AG04449 (cell line): ENCODE measurements at regions not wholly inside any gene's neighbourhood (a gene's known extent, or its start where the extent isn't known, plus 50 kb on each side); places are given as distances from the start of the nearest gene placed in this dataset.

Source experiments
- CTCF ChIA-PET: fragments of 350-600 bp; formaldehyde crosslinking; extraction: SDS; loops from one replicate; lab custom pipeline; 2021; ENCODE audit warnings: antibody characterized with exemption; lab: Yijun Ruan, JAX
- POLR2A ChIA-PET: fragments of 400-600, 350-600 bp; formaldehyde crosslinking; extraction: SDS; loops from one replicate; lab custom pipeline; 2020; ENCODE audit warnings: antibody characterized with exemption, inconsistent platforms; lab: Yijun Ruan, JAX
- DNase-seq: peaks from one replicate; pipeline ENCODE4 v3.0.0-alpha.2; 2010; ENCODE audit warnings: low read depth, low spot score
- H3K4me3 ChIP-seq: 2 replicates; pipeline ENCODE4 v1.5.1; 2011; ENCODE audit warnings: low read depth, mild to moderate bottlenecking, control low read depth, low read length
- CTCF ChIP-seq: IDR thresholded peaks from one replicate; pipeline ENCODE4 v1.5.1; 2011; ENCODE audit warnings: mild to moderate bottlenecking, moderate library complexity, low read length, control low read depth, inconsistent platforms; ENCODE audit not compliant: insufficient read depth; ENCODE audit errors: missing control alignments

DNA sequence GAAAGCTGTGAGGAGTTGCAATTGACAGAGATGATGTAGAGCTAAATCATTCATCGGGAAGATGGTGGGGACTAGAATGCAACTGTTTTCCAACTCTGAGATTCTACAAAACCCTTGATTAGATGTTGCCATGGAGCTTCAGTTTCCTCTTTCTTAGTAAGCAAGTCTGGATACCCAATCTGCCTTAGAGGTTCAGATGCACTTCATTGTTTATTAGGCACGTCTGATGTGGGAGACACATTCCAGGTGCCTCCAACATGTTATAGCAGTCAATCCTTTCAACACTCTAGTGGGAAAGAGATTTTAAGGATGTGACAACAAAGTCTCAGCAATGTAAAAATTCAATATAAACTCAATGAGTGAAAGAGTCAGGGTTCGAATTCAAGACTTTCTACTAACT lies 291.3 kb upstream of the PHYHIPL start:
- CTCF ChIA-PET: no interaction called here
- no peak for DNase-seq
- POLR2A ChIA-PET: no interaction called here
- no peak for TF ChIP-seq CTCF
- no peak overlapping the region for H3K4me3 ChIP-seq

- TF ChIP-seq CTCF: no peak
- CTCF ChIA-PET: no interaction called here
- no peak overlapping the region for H3K4me3 ChIP-seq
- DNase-seq: no peak
- POLR2A ChIA-PET: no interaction called here
These were observed 290.6 kb upstream of the PHYHIPL start for GRCh38 chr10:58885686-58886345.

- ChIA-PET CTCF (no interaction called here), POLR2A (no interaction called here)
- no peak overlapping the region for H3K4me3 ChIP-seq
- no peak for TF ChIP-seq CTCF
- DNase-seq: no peak
These were observed 290.0 kb upstream of the PHYHIPL start for GRCh38 chr10:58886406-58886805.

GRCh38 chr10:58887474-58887873 lies 289.0 kb upstream of the PHYHIPL start:
- POLR2A ChIA-PET: no interaction called here

GRCh38 chr10:58888957-58889356 lies 287.5 kb upstream of the PHYHIPL start:
- ChIA-PET POLR2A (no interaction called here), CTCF (no interaction called here)
- DNase-seq: no peak
- TF ChIP-seq CTCF: no peak
- H3K4me3 ChIP-seq: no peak overlapping the region

More at GRCh38 chr10:58887474-58887873, 289.0 kb upstream of the PHYHIPL start:
- no peak for DNase-seq
- no peak overlapping the region for H3K4me3 ChIP-seq
- CTCF ChIA-PET: no interaction called here
- no peak for TF ChIP-seq CTCF

DNA sequence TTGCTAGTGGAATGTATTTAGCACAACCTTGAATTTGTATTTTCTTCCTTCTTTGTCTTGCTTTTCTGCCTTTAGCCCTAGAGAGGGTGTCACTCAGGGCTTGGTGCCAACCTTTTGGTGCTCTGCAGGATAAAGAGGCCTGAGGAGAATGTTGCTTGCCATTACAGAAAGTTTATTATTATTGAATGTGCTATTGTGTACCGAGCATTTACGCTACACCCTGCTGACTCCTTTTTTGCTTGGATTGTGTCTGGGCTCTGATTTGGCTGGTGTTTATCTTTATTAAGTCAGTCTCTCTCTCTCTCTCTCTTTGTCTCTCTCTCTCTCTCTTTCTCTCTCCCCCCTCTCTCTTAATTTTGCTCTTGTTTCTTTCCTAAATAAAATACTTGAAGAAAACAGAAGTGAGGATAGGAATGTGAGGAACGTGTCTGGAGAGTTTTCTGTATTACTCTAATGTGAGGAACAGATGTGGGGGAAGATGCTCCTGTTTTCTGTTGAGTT lies 284.4 kb upstream of the PHYHIPL start:
- TF ChIP-seq CTCF: no peak
- CTCF ChIA-PET: no interaction called here
- no peak overlapping the region for H3K4me3 ChIP-seq
- no peak for DNase-seq
- POLR2A ChIA-PET: interaction anchor here (0.7 kb wide), 1 partner anchor 15 kb away, joined by 4 read pairs; no protein-coding TSS in a partner anchor
